Stomach (tissue), 8 donors: ENCODE measurements at regions not wholly inside any gene's neighbourhood (a gene's known extent, or its start where the extent isn't known, plus 50 kb on each side); places are given as distances from the start of the nearest gene placed in this dataset.

Experiments
- DNase-seq, 2 donors: peaks; one replicate each; pipeline versions ENCODE4 v3.0.0 to v3.0.0-alpha.2; 2013 to 2019
- H3K27ac ChIP-seq, 5 donors: fragments of 200-600 bp in 4 of 5; sonication (generic) in 4 of 5; one replicate each; pipeline ENCODE4 v1.5.1; 2013 to 2019; ENCODE audit warnings: mild to moderate bottlenecking in 1 of 5, moderate library complexity in 1 of 5
- H3K27me3 ChIP-seq, 3 donors: fragments of 200-600 bp; sonication (generic); one replicate each; pipeline ENCODE4 v1.5.1; 2017 to 2019; ENCODE audit warnings: mixed run types in 1 of 3
- H3K36me3 ChIP-seq, 4 donors: fragments of 200-600 bp; sonication (generic); 1 replicate in 3 of 4; 2 replicates in 1 of 4; pipeline ENCODE4 v1.5.1; 2016 to 2019
- H3K4me1 ChIP-seq, 4 donors: fragments of 200-600 bp; sonication (generic); one replicate each; pipeline ENCODE4 v1.5.1; 2016 to 2019
- H3K4me3 ChIP-seq, 4 donors: fragments of 200-600 bp; sonication (generic) in 3 of 4; one replicate each; pipeline ENCODE4 v1.5.1; 2016 to 2019; ENCODE audit warnings: mild to moderate bottlenecking in 1 of 4
- H3K9me3 ChIP-seq, 4 donors: fragments of 200-600 bp; sonication (generic); one replicate each; pipeline ENCODE4 v1.5.1; 2016 to 2019
- CTCF ChIP-seq, 7 experiments: fragments of 450-650 bp in 4 of 7; fragments of 200-600 bp in 3 of 7; sonication (generic) in 3 of 7; IDR thresholded peaks; one replicate each; pipeline ENCODE4 v1.5.1; 2016 to 2019; ENCODE audit warnings: antibody characterized with exemption in 7 of 7, control low read depth in 2 of 7, mild to moderate bottlenecking in 1 of 7
- EP300 ChIP-seq: sonication (generic); formaldehyde crosslinking; IDR thresholded peaks from one replicate; pipeline ENCODE4 v1.6.1; 2017; ENCODE audit warnings: antibody characterized with exemption
- POLR2A ChIP-seq, 4 donors: fragments of 450-650 bp; IDR thresholded peaks; one replicate each; pipeline ENCODE4 v1.6.1; 2016; ENCODE audit warnings: antibody characterized with exemption in 4 of 4, control low read depth in 2 of 4, mild to moderate bottlenecking in 1 of 4, moderate library complexity in 1 of 4
- POLR2AphosphoS5 ChIP-seq, 3 donors: sonication (generic); formaldehyde crosslinking; IDR thresholded peaks; one replicate each; pipeline ENCODE4 v1.6.1; 2016; ENCODE audit warnings: antibody characterized with exemption in 3 of 3
- WGBS, 5 donors: extraction: QIAGEN DNeasy Blood & Tissue Kit in 3 of 5; methylation state at CpG; one replicate each; pipeline versions ENCODE4 v1.1.5 to v1.1.7; 2013 to 2018; 5-methylcytosine and 5-hydroxymethylcytosine counted together
- intact Hi-C: fragments of 100-400 bp; cut with DNase I; formaldehyde crosslinking; loops from one replicate; pipeline ENCODE4 v1.15.1; 2023; ENCODE audit warnings: low total_unique reads
- donor health status: healthy with polysubstance abuse.
- donor health status: Bipolar disorder and iron deficiency.
- donor health status: healthy.

- Histone ChIP-seq H3K9me3 (peaks cover 0 to 12% (median 1%) of the 10 kb centered on the region in 4 donors), H3K27ac (no peak overlapping the region), H3K4me1 (no peaks in the 10 kb centered on the region), H3K36me3 (no peaks in the 10 kb centered on the region), H3K4me3 (no peak overlapping the region), H3K27me3 (no peaks in the 10 kb centered on the region)
- 79 to 97% (median 94%) methylated on average over 2 of the region's 2 CpGs for WGBS, 5 donors
- no peak for DNase-seq
- TF ChIP-seq POLR2AphosphoS5 (IDR thresholded peaks at IDR 0.05) (no peak), POLR2A (IDR thresholded peaks at IDR 0.05) (no peak), EP300 (no peak), CTCF (IDR thresholded peaks at IDR 0.05) (no peak)
- intact Hi-C loops, result no loop called here
Measured at GRCh38 chr1:185515696-185516095, 198.7 kb upstream of the IVNS1ABP start.

GRCh38 chr1:185514311-185514710 lies 197.3 kb upstream of the IVNS1ABP start:
- intact Hi-C loops, result no loop called here
- no peak overlapping the region for H3K27ac ChIP-seq
- H3K36me3 ChIP-seq, result no peaks in the 10 kb centered on the region
- no peak overlapping the region for H3K4me3 ChIP-seq
- no peaks in the 10 kb centered on the region for H3K27me3 ChIP-seq
- no peak for TF ChIP-seq POLR2A (IDR thresholded peaks at IDR 0.05)
- TF ChIP-seq EP300, result no peak
- TF ChIP-seq CTCF (IDR thresholded peaks at IDR 0.05), result no peak
- no peak for TF ChIP-seq POLR2AphosphoS5 (IDR thresholded peaks at IDR 0.05)
- no peak for DNase-seq
- no peaks in the 10 kb centered on the region for H3K4me1 ChIP-seq
- H3K9me3 ChIP-seq, result peaks cover 0 to 12% (median 1%) of the 10 kb centered on the region in 4 donors

GRCh38 chr1:185512442-185512841 lies 195.4 kb upstream of the IVNS1ABP start:
- no peak for DNase-seq
- H3K9me3 ChIP-seq, result peaks cover 0 to 3% (median under 1%) of the 10 kb centered on the region in 4 donors
- H3K36me3 ChIP-seq, result no peaks in the 10 kb centered on the region
- no peaks in the 10 kb centered on the region for H3K27me3 ChIP-seq
- TF ChIP-seq POLR2A (IDR thresholded peaks at IDR 0.05) (no peak), EP300 (no peak), POLR2AphosphoS5 (IDR thresholded peaks at IDR 0.05) (no peak), CTCF (IDR thresholded peaks at IDR 0.05) (no peak)
- intact Hi-C loops, result no loop called here
- no peak overlapping the region for H3K27ac ChIP-seq
- no peak overlapping the region for H3K4me3 ChIP-seq
- H3K4me1 ChIP-seq, result no peaks in the 10 kb centered on the region
- WGBS, 5 donors, result 74 to 88% (median 84%) methylated on average over 4 of the region's 4 CpGs

- TF ChIP-seq POLR2A (IDR thresholded peaks at IDR 0.05) (no peak), CTCF (IDR thresholded peaks at IDR 0.05) (no peak), POLR2AphosphoS5 (IDR thresholded peaks at IDR 0.05) (no peak), EP300 (no peak)
- WGBS, 5 donors, result 95 to 98% (median 97%) methylated on average over 2 of the region's 2 CpGs
- intact Hi-C loops, result no loop called here
- Histone ChIP-seq H3K4me1 (no peaks in the 10 kb centered on the region), H3K27ac (no peak overlapping the region), H3K36me3 (no peaks in the 10 kb centered on the region), H3K9me3 (peaks cover 0 to 7% (median 1%) of the 10 kb centered on the region in 4 donors), H3K4me3 (no peak overlapping the region), H3K27me3 (no peaks in the 10 kb centered on the region)
- DNase-seq, result no peak
Measured at GRCh38 chr1:185501099-185501498, 184.1 kb upstream of the IVNS1ABP start.
